AG04449 (cell line): ENCODE measurements at regions not wholly inside any gene's neighbourhood (a gene's known extent, or its start where the extent isn't known, plus 50 kb on each side); places are given as distances from the start of the nearest gene placed in this dataset.

ENCODE experiments used
- CTCF ChIA-PET: fragments of 350-600 bp; formaldehyde crosslinking; extraction: SDS; loops from one replicate; lab custom pipeline; 2021; ENCODE audit warnings: antibody characterized with exemption; lab: Yijun Ruan, JAX
- POLR2A ChIA-PET: fragments of 400-600, 350-600 bp; formaldehyde crosslinking; extraction: SDS; loops from one replicate; lab custom pipeline; 2020; ENCODE audit warnings: antibody characterized with exemption, inconsistent platforms; lab: Yijun Ruan, JAX
- DNase-seq: peaks from one replicate; pipeline ENCODE4 v3.0.0-alpha.2; 2010; ENCODE audit warnings: low read depth, low spot score
- H3K4me3 ChIP-seq: 2 replicates; pipeline ENCODE4 v1.5.1; 2011; ENCODE audit warnings: low read depth, mild to moderate bottlenecking, control low read depth, low read length
- CTCF ChIP-seq: IDR thresholded peaks from one replicate; pipeline ENCODE4 v1.5.1; 2011; ENCODE audit warnings: mild to moderate bottlenecking, moderate library complexity, low read length, control low read depth, inconsistent platforms; ENCODE audit not compliant: insufficient read depth; ENCODE audit errors: missing control alignments

GRCh38 chr1:238672806-238673205, 713.6 kb upstream of the CHRM3 start:
- no peak overlapping the region for H3K4me3 ChIP-seq
- ChIA-PET CTCF (no interaction called here), POLR2A (no interaction called here)
- DNase-seq, result no peak
- TF ChIP-seq CTCF, result no peak

GRCh38 chr1:238672262-238672661, 714.1 kb upstream of the CHRM3 start:
- no peak for TF ChIP-seq CTCF
- ChIA-PET POLR2A (no interaction called here), CTCF (no interaction called here)

GRCh38 chr1:238664139-238664538, 722.2 kb upstream of the CHRM3 start:
- ChIA-PET CTCF (no interaction called here), POLR2A (no interaction called here)
- no peak for TF ChIP-seq CTCF
- H3K4me3 ChIP-seq, result no peak overlapping the region
- no peak for DNase-seq

More at GRCh38 chr1:238672262-238672661, 714.1 kb upstream of the CHRM3 start:
- DNase-seq, result no peak
- H3K4me3 ChIP-seq, result no peak overlapping the region

GRCh38 chr1:238660849-238661248, 725.5 kb upstream of the CHRM3 start:
- peak; percentile 51 for DNase-seq
- no peak overlapping the region for H3K4me3 ChIP-seq
- TF ChIP-seq CTCF, result no peak
- POLR2A ChIA-PET, result no interaction called here
- CTCF ChIA-PET, result no interaction called here

- ChIA-PET CTCF (no interaction called here), POLR2A (no interaction called here)
- H3K4me3 ChIP-seq, result no peak overlapping the region
- no peak for TF ChIP-seq CTCF
- DNase-seq, result no peak
Measured at GRCh38 chr1:238658763-238659162, 727.6 kb upstream of the CHRM3 start.

GRCh38 chr1:238653693-238654321, 732.6 kb upstream of the CHRM3 start:
- TF ChIP-seq CTCF, result no peak
- H3K4me3 ChIP-seq, result no peak overlapping the region
- POLR2A ChIA-PET, result interaction anchor here (0.9 kb wide), 1 partner anchor 168 kb away, joined by 3 read pairs; no protein-coding TSS in a partner anchor
- CTCF ChIA-PET, result interaction anchor here (1.3 to 1.5 kb wide), 2 partner anchors 15 to 27 kb away, joined by 3 to 4 read pairs; no protein-coding TSS in a partner anchor
- peak; percentile 19 for DNase-seq
